ENCODE measurements at regions not wholly inside any gene's neighbourhood (a gene's known extent, or its start where the extent isn't known, plus 50 kb on each side); places are given as distances from the start of the nearest gene placed in this dataset.

DNA sequence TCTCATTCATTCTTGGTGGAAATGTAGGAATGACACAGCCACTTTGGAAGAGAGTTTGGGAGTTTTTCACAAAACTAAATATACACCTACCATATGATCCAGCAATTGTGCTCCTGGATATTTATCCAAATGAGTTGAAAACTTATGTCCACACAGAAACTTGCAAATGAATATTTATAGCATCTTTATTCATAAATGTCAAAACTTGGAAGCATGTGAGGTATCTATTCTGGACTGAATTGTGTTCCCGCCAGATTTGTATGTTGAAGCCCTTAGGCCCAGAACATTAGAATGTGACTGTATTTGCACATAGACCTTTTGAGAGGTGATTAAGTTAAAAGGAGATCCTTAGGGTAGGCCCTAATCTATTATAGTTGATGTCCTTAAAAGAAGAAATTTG is 409.4 kb upstream of the SYT4 start:
- Histone ChIP-seq H2BK5ac (ENCODE audit: low read length) (no peak overlapping the region), H3K27ac (replicated peaks; ENCODE audit: low read length) (no peak overlapping the region), H3K4ac (ENCODE audit: low read length) (no peak overlapping the region), H3K4me3 (ENCODE audit: low read length in 2 of 2) (no peak overlapping the region), H3K79me1 (ENCODE audit: low read depth, low read length) (no peaks in the 10 kb centered on the region), H3K14ac (ENCODE audit: low read length) (no peak overlapping the region), H2BK15ac (ENCODE audit: low read length) (no peak overlapping the region), H3K9ac (ENCODE audit: low read depth, low read length, poor library complexity) (no peak overlapping the region), H2BK120ac (ENCODE audit: low read depth, low read length) (no peak overlapping the region), H4K8ac (ENCODE audit: low read depth, low read length) (no peak overlapping the region), H3K23ac (ENCODE audit: low read depth, low read length, poor library complexity) (no peak overlapping the region), H3K4me2 (ENCODE audit: insufficient read depth, low read length, poor library complexity, severe bottlenecking) (no peak overlapping the region), H3K36me3 (replicated peaks in 1 of 2; ENCODE audit: control insufficient read depth in 2 of 2, insufficient read depth in 2 of 2, low read length in 2 of 2) (no peaks in the 10 kb centered on the region), H2AFZ (ENCODE audit: low read length) (no peak overlapping the region), H4K91ac (ENCODE audit: low read depth, low read length, poor library complexity) (no peak overlapping the region), H3K27me3 (ENCODE audit: control insufficient read depth in 3 of 3, insufficient read depth in 3 of 3, low read depth in 1 of 3, low read length in 3 of 3) (no peaks in the 10 kb centered on the region), H3K9me3 (replicated peaks in 1 of 2; ENCODE audit: control insufficient read depth in 2 of 2, insufficient read depth in 1 of 2, low read depth in 1 of 2, low read length in 2 of 2) (no peaks in the 10 kb centered on the region), H2BK12ac (ENCODE audit: low read length) (no peak overlapping the region), H3K18ac (ENCODE audit: low read length) (no peak overlapping the region), H3K4me1 (ENCODE audit: control insufficient read depth in 2 of 2, insufficient read depth in 1 of 2, low read depth in 1 of 2, low read length in 2 of 2) (no peaks in the 10 kb centered on the region), H2AK5ac (ENCODE audit: low read depth, low read length) (no peak overlapping the region)
- WGBS, 2 donors (ENCODE audit: extremely low coverage in 2 of 2, insufficient read length in 2 of 2, insufficient replicate concordance in 1 of 2) = no CpG with 5 or more reads among the region's 1 CpG
- DNase-seq (ENCODE audit: low spot score) = no peak

GRCh38 chr18:43692099-43692690 is 414.9 kb upstream of the SYT4 start:
- Histone ChIP-seq H3K9me3 (replicated peaks in 1 of 2; ENCODE audit: control insufficient read depth in 2 of 2, insufficient read depth in 1 of 2, low read depth in 1 of 2, low read length in 2 of 2) (no peaks in the 10 kb centered on the region), H3K4ac (ENCODE audit: low read length) (no peak overlapping the region), H3K18ac (ENCODE audit: low read length) (no peak overlapping the region), H3K36me3 (replicated peaks in 1 of 2; ENCODE audit: control insufficient read depth in 2 of 2, insufficient read depth in 2 of 2, low read length in 2 of 2) (no peaks in the 10 kb centered on the region), H3K4me1 (ENCODE audit: control insufficient read depth in 2 of 2, insufficient read depth in 1 of 2, low read depth in 1 of 2, low read length in 2 of 2) (no peaks in the 10 kb centered on the region), H2BK15ac (ENCODE audit: low read length) (no peak overlapping the region), H4K91ac (ENCODE audit: low read depth, low read length, poor library complexity) (no peak overlapping the region), H3K4me3 (ENCODE audit: low read length in 2 of 2) (no peak overlapping the region), H3K27me3 (ENCODE audit: control insufficient read depth in 3 of 3, insufficient read depth in 3 of 3, low read depth in 1 of 3, low read length in 3 of 3) (no peaks in the 10 kb centered on the region), H2BK5ac (ENCODE audit: low read length) (no peak overlapping the region), H3K27ac (replicated peaks; ENCODE audit: low read length) (no peak overlapping the region), H3K23ac (ENCODE audit: low read depth, low read length, poor library complexity) (no peak overlapping the region), H3K79me1 (ENCODE audit: low read depth, low read length) (no peaks in the 10 kb centered on the region), H2BK120ac (ENCODE audit: low read depth, low read length) (no peak overlapping the region), H4K8ac (ENCODE audit: low read depth, low read length) (no peak overlapping the region), H3K4me2 (ENCODE audit: insufficient read depth, low read length, poor library complexity, severe bottlenecking) (no peak overlapping the region), H2AFZ (ENCODE audit: low read length) (peak overlapping the region; percentile 45), H2BK12ac (ENCODE audit: low read length) (no peak overlapping the region), H2AK5ac (ENCODE audit: low read depth, low read length) (no peak overlapping the region), H3K14ac (ENCODE audit: low read length) (no peak overlapping the region), H3K9ac (ENCODE audit: low read depth, low read length, poor library complexity) (no peak overlapping the region)
- DNase-seq (ENCODE audit: low spot score) = no peak
- WGBS, 2 donors (ENCODE audit: extremely low coverage in 2 of 2, insufficient read length in 2 of 2, insufficient replicate concordance in 1 of 2) = no CpG with 5 or more reads among the region's 4 CpGs

DNA sequence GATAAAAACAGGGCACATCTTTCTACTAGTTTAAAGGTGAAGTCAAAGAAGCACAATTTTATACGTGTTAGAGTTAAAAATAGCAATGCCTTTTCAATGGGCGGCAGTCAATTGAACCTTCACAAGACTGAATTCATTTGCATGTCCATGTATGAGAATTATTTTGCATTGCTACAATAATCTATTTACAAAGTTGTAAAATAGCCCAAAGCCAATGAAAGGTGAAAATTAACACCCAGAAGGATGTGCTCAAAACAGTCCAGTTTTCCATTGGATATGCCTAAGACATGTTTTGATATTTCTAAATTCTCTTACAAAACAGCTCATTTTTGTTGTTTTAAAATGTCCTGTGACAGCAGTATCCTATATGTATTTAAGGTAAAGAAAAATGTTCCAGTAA is 425.1 kb upstream of the SYT4 start:
- no peak overlapping the region for H4K8ac ChIP-seq (ENCODE audit: low read depth, low read length)
- H3K18ac ChIP-seq (ENCODE audit: low read length) = no peak overlapping the region
- H3K9me3 ChIP-seq (replicated peaks in 1 of 2; ENCODE audit: control insufficient read depth in 2 of 2, insufficient read depth in 1 of 2, low read depth in 1 of 2, low read length in 2 of 2) = no peaks in the 10 kb centered on the region
- no peak overlapping the region for H2BK120ac ChIP-seq (ENCODE audit: low read depth, low read length)
- no peak overlapping the region for H2BK5ac ChIP-seq (ENCODE audit: low read length)
- H2BK15ac ChIP-seq (ENCODE audit: low read length) = no peak overlapping the region
- peaks cover 2 to 3% of the 10 kb centered on the region in 2 donors for H3K4me1 ChIP-seq (ENCODE audit: control insufficient read depth in 2 of 2, insufficient read depth in 1 of 2, low read depth in 1 of 2, low read length in 2 of 2)
- H3K4me3 ChIP-seq (ENCODE audit: low read length in 2 of 2) = no peak overlapping the region
- H3K23ac ChIP-seq (ENCODE audit: low read depth, low read length, poor library complexity) = no peak overlapping the region
- no peaks in the 10 kb centered on the region for H3K79me1 ChIP-seq (ENCODE audit: low read depth, low read length)
- H2AFZ ChIP-seq (ENCODE audit: low read length) = no peak overlapping the region
- no peak overlapping the region for H3K9ac ChIP-seq (ENCODE audit: low read depth, low read length, poor library complexity)
- H3K27me3 ChIP-seq (ENCODE audit: control insufficient read depth in 3 of 3, insufficient read depth in 3 of 3, low read depth in 1 of 3, low read length in 3 of 3) = no peaks in the 10 kb centered on the region
- no peak overlapping the region for H3K4me2 ChIP-seq (ENCODE audit: insufficient read depth, low read length, poor library complexity, severe bottlenecking)
- no peak overlapping the region for H3K14ac ChIP-seq (ENCODE audit: low read length)
- WGBS, 2 donors (ENCODE audit: extremely low coverage in 2 of 2, insufficient read length in 2 of 2, insufficient replicate concordance in 1 of 2) = no CpG with 5 or more reads among the region's 2 CpGs
- no peak for DNase-seq (ENCODE audit: low spot score)
- no peak overlapping the region for H2AK5ac ChIP-seq (ENCODE audit: low read depth, low read length)
- no peak overlapping the region for H2BK12ac ChIP-seq (ENCODE audit: low read length)
- H3K27ac ChIP-seq (replicated peaks; ENCODE audit: low read length) = no peak overlapping the region
- H3K4ac ChIP-seq (ENCODE audit: low read length) = no peak overlapping the region
- no peak overlapping the region for H4K91ac ChIP-seq (ENCODE audit: low read depth, low read length, poor library complexity)
- H3K36me3 ChIP-seq (replicated peaks in 1 of 2; ENCODE audit: control insufficient read depth in 2 of 2, insufficient read depth in 2 of 2, low read length in 2 of 2) = no peaks in the 10 kb centered on the region

DNA sequence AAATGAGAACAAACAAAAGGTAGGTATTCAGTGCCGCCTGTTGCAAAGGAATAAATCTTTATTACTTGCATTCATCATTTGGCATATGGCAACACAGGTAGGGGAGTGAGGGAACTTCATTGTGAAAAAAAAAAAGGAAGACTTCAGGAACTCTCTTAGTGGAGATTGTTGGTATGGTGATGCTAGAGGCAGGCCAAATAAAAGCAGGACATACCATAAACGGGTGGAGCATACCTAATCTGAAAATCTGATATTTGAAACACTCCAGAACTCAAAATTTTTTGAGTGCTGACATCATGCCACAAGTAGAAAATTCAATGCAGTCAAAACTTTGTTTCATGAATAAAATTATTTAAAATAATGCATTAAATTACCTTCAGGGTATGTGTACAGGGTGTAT is 425.8 kb upstream of the SYT4 start:
- no peak overlapping the region for H4K8ac ChIP-seq (ENCODE audit: low read depth, low read length)
- no peaks in the 10 kb centered on the region for H3K9me3 ChIP-seq (replicated peaks in 1 of 2; ENCODE audit: control insufficient read depth in 2 of 2, insufficient read depth in 1 of 2, low read depth in 1 of 2, low read length in 2 of 2)
- H3K4me1 ChIP-seq (ENCODE audit: control insufficient read depth in 2 of 2, insufficient read depth in 1 of 2, low read depth in 1 of 2, low read length in 2 of 2) = peaks cover 2 to 3% of the 10 kb centered on the region in 2 donors
- no peak overlapping the region for H3K23ac ChIP-seq (ENCODE audit: low read depth, low read length, poor library complexity)
- no peak overlapping the region for H2AFZ ChIP-seq (ENCODE audit: low read length)
- H3K9ac ChIP-seq (ENCODE audit: low read depth, low read length, poor library complexity) = no peak overlapping the region
- H3K36me3 ChIP-seq (replicated peaks in 1 of 2; ENCODE audit: control insufficient read depth in 2 of 2, insufficient read depth in 2 of 2, low read length in 2 of 2) = no peaks in the 10 kb centered on the region
- no peaks in the 10 kb centered on the region for H3K79me1 ChIP-seq (ENCODE audit: low read depth, low read length)
- H2AK5ac ChIP-seq (ENCODE audit: low read depth, low read length) = no peak overlapping the region
- H4K91ac ChIP-seq (ENCODE audit: low read depth, low read length, poor library complexity) = no peak overlapping the region
- H2BK5ac ChIP-seq (ENCODE audit: low read length) = no peak overlapping the region
- H2BK12ac ChIP-seq (ENCODE audit: low read length) = no peak overlapping the region
- H3K18ac ChIP-seq (ENCODE audit: low read length) = no peak overlapping the region
- no peak overlapping the region for H2BK120ac ChIP-seq (ENCODE audit: low read depth, low read length)
- no peak overlapping the region for H3K4me2 ChIP-seq (ENCODE audit: insufficient read depth, low read length, poor library complexity, severe bottlenecking)
- H3K4ac ChIP-seq (ENCODE audit: low read length) = no peak overlapping the region
- H3K4me3 ChIP-seq (ENCODE audit: low read length in 2 of 2) = no peak overlapping the region
- H3K14ac ChIP-seq (ENCODE audit: low read length) = no peak overlapping the region
- no peaks in the 10 kb centered on the region for H3K27me3 ChIP-seq (ENCODE audit: control insufficient read depth in 3 of 3, insufficient read depth in 3 of 3, low read depth in 1 of 3, low read length in 3 of 3)
- no peak for DNase-seq (ENCODE audit: low spot score)
- H3K27ac ChIP-seq (replicated peaks; ENCODE audit: low read length) = no peak overlapping the region
- H2BK15ac ChIP-seq (ENCODE audit: low read length) = no peak overlapping the region
- no CpG with 5 or more reads among the region's 2 CpGs for WGBS, 2 donors (ENCODE audit: extremely low coverage in 2 of 2, insufficient read length in 2 of 2, insufficient replicate concordance in 1 of 2)
